C4-2B (cell line): ENCODE measurements at regions not wholly inside any gene's neighbourhood (a gene's known extent, or its start where the extent isn't known, plus 50 kb on each side); places are given as distances from the start of the nearest gene placed in this dataset.

ENCODE experiments used
- H3K27ac ChIP-seq: fragments of 450-650 bp; 2 replicates; pipeline ENCODE4 v1.5.1; 2017
- ZFX ChIP-seq: fragments of 450-650 bp; IDR thresholded peaks from 2 replicates; pipeline ENCODE4 v1.6.1; 2017
- TF ChIP-seq, protein P1 (sequence below): fragments of 450-650 bp; conservative IDR thresholded peaks from 2 replicates; pipeline ENCODE4 v1.5.1; 2017; ENCODE audit warnings: mild to moderate bottlenecking

DNA sequence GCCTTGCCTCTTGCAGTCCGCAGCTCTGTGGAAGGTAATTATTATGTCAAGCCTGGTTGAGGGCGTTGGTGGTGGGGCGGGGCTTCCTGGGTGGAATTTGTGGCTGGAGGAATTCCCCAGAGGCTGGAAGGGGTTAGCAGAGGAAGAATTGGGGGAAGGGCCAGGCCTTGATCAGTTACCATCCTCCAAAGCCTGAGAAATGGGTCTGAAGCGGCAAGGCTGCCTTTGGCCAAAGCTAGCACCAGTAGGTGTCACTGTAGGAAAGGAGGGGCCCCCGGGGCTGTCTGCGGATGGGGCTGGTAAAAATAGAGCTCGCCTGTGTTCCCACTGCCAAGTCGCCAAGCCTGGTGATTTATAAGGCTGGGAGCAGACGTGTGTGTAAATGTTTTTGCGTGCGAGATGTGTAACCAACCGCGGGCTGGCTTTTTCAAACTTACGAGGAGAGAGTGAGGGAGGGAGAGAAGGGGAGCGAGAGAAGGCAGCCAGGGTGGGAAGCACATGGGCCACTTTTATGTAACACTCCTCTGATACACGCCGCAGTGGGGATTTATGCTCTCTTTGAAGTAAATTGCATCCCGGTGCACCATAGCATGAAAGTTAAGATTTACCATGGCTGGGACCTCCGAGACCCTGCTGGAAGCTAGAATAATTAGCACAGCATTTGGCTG, 367.0 kb downstream of the BCOR start:
- no peak for TF ChIP-seq ZFX
- TF ChIP-seq, protein P1, sequence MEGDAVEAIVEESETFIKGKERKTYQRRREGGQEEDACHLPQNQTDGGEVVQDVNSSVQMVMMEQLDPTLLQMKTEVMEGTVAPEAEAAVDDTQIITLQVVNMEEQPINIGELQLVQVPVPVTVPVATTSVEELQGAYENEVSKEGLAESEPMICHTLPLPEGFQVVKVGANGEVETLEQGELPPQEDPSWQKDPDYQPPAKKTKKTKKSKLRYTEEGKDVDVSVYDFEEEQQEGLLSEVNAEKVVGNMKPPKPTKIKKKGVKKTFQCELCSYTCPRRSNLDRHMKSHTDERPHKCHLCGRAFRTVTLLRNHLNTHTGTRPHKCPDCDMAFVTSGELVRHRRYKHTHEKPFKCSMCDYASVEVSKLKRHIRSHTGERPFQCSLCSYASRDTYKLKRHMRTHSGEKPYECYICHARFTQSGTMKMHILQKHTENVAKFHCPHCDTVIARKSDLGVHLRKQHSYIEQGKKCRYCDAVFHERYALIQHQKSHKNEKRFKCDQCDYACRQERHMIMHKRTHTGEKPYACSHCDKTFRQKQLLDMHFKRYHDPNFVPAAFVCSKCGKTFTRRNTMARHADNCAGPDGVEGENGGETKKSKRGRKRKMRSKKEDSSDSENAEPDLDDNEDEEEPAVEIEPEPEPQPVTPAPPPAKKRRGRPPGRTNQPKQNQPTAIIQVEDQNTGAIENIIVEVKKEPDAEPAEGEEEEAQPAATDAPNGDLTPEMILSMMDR: peak; percentile 74
- peak overlapping the region; percentile 7; the same call in 1 of the 2 replicates for H3K27ac ChIP-seq

DNA sequence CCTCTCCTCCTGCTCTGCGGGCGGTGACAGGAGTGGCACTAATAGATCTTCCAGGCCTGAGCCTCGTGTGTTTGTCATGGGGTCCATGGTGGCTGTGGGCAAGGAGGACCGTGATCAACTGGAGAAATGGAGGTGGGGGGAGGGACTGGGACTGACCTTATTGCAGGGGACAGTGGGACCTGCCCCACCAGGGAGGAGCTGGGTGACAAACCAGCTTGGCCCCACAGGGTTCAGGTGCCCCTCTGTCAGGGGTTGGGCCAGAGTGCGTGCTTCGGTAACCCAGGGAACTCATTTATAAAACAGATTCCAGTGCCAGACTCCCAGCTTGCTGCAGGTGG, 366.5 kb downstream of the BCOR start:
- H3K27ac ChIP-seq: peak overlapping the region; percentile 7; the same call in 1 of the 2 replicates
- TF ChIP-seq, protein P1: no peak
- TF ChIP-seq ZFX: no peak

DNA sequence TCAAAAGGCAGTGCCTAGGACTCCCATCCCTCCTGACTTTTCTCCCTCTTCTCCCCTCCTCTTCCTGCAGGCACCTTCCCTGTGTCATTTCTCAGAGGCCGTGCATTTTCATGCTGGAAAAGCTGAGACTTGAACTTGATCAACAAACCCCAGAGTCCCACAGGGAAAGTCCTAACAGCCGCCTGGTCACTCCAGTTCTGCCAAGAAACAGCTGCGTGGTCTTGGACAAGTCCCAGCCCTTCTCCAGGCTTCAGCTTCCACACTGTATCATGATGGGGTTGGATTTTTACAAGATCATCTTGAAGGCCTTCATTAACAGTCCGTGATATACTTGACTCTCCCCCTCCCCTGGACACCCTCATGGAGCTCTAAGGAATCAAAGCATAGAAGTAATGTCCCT, 366.0 kb downstream of the BCOR start:
- TF ChIP-seq, protein P1: no peak
- TF ChIP-seq ZFX: no peak
- peak overlapping the region; percentile 7; the same call in 1 of the 2 replicates for H3K27ac ChIP-seq

DNA sequence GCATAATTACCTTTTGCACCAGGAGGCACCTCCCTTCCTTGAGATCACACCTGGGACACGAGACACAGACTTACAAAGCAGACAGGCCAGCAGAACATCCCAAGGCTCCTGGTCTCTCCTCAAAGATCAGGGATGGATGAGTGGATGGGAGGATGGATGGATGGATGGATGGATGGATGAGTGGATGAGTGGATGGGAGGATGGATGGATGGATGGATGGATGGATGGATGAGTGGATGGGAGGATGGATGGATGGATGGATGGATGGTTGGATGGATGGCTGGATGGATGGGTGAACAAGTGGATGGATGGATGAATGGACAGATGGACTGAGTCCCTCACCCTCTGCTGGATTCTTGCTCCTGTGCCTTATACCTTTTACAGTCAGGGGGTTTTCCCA, 364.0 kb downstream of the BCOR start:
- TF ChIP-seq, protein P1: no peak
- TF ChIP-seq ZFX: no peak

DNA sequence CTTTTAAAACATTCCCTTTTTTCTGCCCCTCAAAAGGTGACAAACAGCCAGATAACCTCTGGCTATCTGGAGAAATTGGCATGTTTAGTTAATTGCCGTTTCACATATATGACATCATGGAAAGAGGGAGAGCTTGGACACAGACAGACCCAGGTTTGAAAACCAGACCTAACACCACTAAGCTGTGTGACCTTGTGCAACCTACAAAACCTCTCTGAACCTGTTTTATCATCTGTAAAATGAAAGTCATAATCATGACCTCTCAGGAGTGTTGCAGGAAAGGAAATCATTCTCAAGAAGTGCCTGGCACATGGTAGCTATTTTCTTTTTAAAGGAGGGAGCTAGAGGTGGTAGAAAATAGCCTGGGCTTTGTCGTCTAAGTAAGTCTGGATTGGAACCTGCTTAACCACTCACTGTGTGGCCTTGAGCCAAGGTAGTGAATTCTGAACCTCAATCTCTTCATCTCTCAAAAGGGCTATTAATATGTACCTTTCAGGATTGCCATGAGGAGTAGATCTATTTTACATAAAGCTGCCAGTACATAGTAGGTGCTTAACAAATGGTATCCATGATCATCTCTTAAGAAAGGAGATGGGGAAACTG, 363.5 kb downstream of the BCOR start:
- TF ChIP-seq, protein P1: no peak
- TF ChIP-seq ZFX: no peak

More for the DNA sequence above, 364.0 kb downstream of the BCOR start:
- peak overlapping the region; percentile 56 for H3K27ac ChIP-seq

GRCh38 chrX:39736216-39737211, 361.2 kb downstream of the BCOR start:
- no peak for TF ChIP-seq ZFX
- TF ChIP-seq, protein P1: no peak
- peak overlapping the region; percentile 41 for H3K27ac ChIP-seq

More for the DNA sequence above, 363.5 kb downstream of the BCOR start:
- H3K27ac ChIP-seq: peak overlapping the region; percentile 41; the same call in 1 of the 2 replicates
